K562 (cell line): ENCODE measurements at regions not wholly inside any gene's neighbourhood (a gene's known extent, or its start where the extent isn't known, plus 50 kb on each side); places are given as distances from the start of the nearest gene placed in this dataset.

ENCODE experiments used
- DIDO1 ChIP-seq: fragments of 450-650 bp; IDR thresholded peaks from 2 replicates; pipeline ENCODE4 v1.6.1; 2016; ENCODE audit warnings: low read depth, missing biosample characterization, missing genetic modification characterization
- ELF4 ChIP-seq: fragments of 450-650 bp; formaldehyde crosslinking; IDR thresholded peaks from 2 replicates; pipeline ENCODE4 v1.4.0; 2022; ENCODE audit warnings: missing genetic modification characterization
- HDAC6 ChIP-seq: IDR thresholded peaks from 2 replicates; pipeline ENCODE4 v1.6.1; 2012; ENCODE audit warnings: low read depth, mild to moderate bottlenecking, control low read depth, inconsistent platforms, low read length, moderate library complexity
- HNRNPH1 ChIP-seq: fragments of 200-400 bp; formaldehyde crosslinking; optimal IDR thresholded peaks from 2 replicates; pipeline ENCODE3; 2017; ENCODE audit warnings: low read depth, mild to moderate bottlenecking, low read length, moderate library complexity
- NR3C1 ChIP-seq: sonication (generic); formaldehyde crosslinking; IDR thresholded peaks from 2 replicates; pipeline ENCODE4 v1.8.1; 2022; ENCODE audit warnings: missing genetic modification reagents
- POLR2A ChIP-seq: fragments of 450-650 bp; conservative IDR thresholded peaks from 2 replicates; pipeline ENCODE4 v1.6.1; 2016
- SMAD1 ChIP-seq: fragments of 150-350 bp; IDR thresholded peaks from 2 replicates; pipeline ENCODE4 v1.6.1; 2014; ENCODE audit warnings: low read length, low read depth; ENCODE audit not compliant: partially characterized antibody

DNA sequence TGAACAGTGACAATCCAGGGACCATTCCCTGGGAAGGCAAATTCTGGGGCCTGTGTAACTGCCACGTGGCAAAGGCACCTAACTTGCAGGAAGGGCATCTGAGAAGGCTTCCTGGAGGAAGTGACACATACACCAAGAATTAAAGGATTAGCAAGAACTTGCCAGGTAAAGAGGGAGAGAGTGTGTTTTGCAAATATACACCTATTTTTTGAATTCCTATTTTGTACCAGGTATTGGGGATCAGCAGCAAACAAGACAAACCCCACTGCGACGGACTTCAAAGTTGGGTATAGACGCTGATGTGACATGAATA is 206.5 kb upstream of the ZMIZ1 start:
- TF ChIP-seq ELF4 (CRISPR knock-in tag) = no peak
- TF ChIP-seq HNRNPH1 = no peak
- TF ChIP-seq POLR2A = no peak
- TF ChIP-seq NR3C1 = no peak
- TF ChIP-seq DIDO1 (tag) = no peak
- no peak for TF ChIP-seq SMAD1
- TF ChIP-seq HDAC6 = no peak
